ENCODE measurements at regions not wholly inside any gene's neighbourhood (a gene's known extent, or its start where the extent isn't known, plus 50 kb on each side); places are given as distances from the start of the nearest gene placed in this dataset.

GRCh38 chr6:43836507-43837240 is 66.7 kb downstream of the VEGFA start:
- TF ChIP-seq CTCF (IDR thresholded peaks at IDR 0.05): no peak
- TF ChIP-seq POLR2A (IDR thresholded peaks at IDR 0.05): no peak
- TF ChIP-seq POLR2AphosphoS5 (IDR thresholded peaks at IDR 0.05): no peak

Measured in prostate gland (tissue), 2 donors.